GM18498 (cell line): ENCODE measurements at regions not wholly inside any gene's neighbourhood (a gene's known extent, or its start where the extent isn't known, plus 50 kb on each side); places are given as distances from the start of the nearest gene placed in this dataset.

Source experiments
- ATAC-seq: cut with Tn5 transposase; IDR thresholded peaks from one replicate; pipeline ENCODE4 v1.9.1; 2021; ENCODE audit warnings: mild to moderate bottlenecking, moderate library complexity; ENCODE audit not compliant: unreplicated experiment

- ATAC-seq: no peak
Observed at GRCh38 chr6:169843110-169843509, 91.7 kb downstream of the ERMARD start.

DNA sequence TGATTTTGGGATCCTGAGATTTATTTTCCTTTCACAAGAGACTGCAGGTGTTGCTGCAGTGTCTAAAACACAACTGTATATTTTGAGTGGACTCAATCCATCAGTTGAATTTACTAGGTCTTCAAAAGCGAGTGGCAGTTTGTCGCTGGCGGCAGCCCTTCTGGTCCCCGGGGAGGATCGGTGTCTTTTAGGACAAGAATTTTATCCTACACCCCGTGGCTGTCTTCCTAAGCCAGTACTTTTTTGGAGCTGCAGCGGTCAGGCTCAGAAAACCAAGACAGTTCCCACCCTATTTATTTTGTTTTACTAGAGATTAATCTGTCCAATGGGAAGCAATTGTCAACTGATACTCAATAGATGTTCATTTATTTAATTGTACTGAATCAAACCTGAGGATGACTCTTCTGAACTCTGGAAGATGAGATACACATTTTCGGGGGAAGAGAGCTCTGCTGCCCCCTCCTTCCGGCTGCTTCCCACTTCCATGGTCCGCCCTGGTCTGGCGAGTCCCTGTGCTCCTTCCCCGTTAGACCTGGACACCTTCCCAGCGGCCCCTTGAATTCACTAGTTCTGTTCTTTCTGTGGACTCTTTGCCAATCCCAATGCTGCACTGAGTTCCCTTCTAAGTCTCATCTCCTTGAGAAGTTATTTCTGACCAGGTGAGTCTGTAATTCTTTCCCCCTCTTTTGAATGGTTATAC, 90.6 kb downstream of the ERMARD start:
- ATAC-seq: no peak

GRCh38 chr6:169841251-169841650, 89.8 kb downstream of the ERMARD start:
- ATAC-seq: no peak

DNA sequence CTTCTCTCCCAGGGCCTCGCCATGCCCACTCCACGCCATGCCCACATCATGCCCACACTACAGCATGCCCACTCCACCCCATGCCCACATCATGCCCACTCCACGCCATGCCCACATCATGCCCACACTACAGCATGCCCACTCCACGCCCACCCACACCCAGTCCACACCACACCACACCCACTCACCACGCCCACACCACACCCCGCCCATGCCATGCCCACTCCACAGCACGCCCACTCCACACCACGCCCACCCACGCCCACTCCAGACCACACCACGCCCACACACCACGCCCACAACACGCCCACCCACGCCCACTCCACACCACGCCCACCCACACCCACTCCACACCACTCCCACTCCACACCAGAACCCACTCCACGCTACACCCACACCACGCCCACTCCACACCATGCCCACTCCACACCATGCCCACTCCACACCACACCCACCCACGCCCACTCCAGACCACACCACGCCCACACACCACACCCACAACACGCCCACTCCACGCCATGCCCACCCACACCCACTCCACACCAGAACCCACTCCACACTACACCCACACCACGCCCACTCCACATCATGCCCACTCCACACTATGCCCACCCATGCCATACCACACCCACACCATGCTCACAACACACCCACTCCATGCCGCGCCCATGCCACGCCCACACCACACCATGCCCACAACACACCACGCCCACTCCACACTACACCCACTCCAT, 88.6 kb downstream of the ERMARD start:
- no peak for ATAC-seq

DNA sequence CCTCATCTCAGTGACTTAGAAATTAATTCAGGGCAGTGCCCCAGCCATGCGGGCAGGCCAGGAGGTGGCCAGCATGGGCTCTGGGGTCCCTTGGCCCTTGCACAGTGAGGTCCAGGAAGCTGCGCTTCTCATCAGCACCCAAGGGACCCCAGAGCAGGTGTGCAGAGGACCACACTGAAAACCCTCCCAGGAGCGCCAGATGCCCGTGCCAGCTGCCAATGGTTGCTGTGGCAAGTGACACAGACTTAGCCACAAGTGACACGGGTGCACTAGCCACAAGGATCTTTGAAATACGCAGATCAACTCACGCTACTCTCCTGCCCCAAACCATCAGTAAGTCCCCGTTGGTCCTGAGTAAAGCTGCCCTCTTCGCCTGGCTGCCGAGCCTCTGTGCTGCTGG, 88.1 kb downstream of the ERMARD start:
- ATAC-seq: no peak

- ATAC-seq: no peak
Observed at GRCh38 chr6:169839029-169839481, 87.6 kb downstream of the ERMARD start.

- ATAC-seq: no peak
Observed at GRCh38 chr6:169838346-169839028, 87.1 kb downstream of the ERMARD start.

DNA sequence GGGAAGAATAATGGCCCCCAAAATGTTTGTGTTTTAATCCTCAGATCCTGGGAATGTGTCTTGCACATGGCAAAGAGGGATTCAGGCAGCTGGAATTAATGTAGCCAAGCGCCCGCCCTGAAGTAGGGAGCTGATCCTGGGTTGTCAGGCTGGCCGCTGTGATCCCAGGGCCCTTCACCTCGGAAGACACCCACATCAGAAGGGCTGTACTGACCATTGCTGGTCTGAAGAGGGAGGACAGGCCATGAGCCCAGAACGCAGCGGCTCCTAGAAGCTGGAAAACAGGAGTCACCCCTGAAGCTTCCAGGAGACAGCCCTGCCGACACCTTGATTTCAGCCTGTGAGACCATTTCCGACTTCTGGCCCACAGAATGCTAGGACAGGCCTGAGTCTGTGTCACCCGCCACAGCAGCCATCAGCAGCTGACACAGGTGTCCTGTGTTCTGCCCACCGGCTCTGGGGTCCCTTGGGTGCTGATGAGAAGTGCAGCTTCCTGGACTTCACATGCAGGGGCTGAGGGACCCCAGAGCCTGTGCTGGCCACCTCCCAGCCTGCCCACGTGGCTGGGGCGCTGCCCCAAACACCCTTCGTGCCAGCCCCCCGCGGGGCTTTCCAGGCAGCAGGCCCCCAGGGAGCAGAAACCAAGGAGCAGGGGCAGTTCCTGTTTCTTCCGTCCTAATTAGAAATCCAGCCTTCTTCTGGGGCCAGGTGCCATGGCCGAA, 86.3 kb downstream of the ERMARD start:
- ATAC-seq: no peak

DNA sequence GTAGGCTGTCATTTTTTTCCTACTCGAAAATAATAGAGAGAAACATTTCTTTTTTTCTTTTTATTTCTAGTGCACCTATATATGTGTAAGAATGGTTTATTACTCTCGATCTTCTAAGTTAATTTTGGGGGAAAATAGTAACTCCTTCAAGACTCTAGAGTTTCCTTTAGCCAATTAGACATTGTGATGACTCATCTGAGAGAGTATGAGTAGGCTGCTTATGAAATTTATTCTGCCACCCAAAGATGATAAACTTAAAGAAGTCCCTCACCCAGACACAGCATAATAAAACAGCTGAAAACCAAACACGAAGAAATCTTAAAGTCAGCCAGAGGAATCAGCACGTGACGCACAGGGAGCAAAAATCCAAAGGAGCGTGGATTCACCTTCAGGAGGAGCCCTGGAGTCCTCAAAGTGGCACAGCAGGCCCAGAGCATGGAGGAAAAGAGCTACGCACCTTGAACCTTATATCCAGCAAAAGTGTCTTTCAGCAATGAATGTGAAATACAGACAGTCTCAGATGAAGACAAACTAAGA, 81.9 kb downstream of the ERMARD start:
- ATAC-seq: no peak

DNA sequence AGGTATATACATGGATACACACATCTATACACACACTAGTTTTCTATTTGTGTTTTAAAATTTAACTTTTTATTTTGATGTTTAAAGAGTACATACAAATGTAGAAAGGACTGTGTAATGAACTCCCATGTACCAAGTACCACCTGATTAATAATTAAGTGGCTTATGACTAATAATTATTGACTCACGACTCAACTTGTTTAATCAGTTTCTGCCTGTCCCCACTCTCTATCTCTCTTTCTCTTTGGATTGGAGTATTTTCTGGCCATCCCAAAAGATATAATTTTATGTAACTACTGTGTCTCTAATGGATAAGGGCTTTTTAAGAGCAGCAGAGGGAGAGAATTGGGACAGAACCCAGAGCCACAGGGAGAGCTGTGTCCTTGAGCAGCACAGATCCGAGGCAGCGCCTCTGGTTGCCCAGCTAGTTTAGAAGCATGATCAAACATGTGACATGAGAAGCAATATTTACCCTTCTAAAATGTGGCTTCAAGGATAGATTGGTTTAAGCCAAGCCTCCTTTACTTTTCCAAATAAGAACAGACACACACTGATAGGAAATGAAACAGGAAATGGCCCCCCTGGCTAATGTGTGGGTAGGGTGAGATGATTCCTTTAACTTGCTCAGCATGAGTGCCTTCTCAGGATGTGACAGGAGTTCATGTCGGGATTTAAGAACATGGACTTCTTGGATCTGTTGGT, 81.0 kb downstream of the ERMARD start:
- ATAC-seq: no peak

DNA sequence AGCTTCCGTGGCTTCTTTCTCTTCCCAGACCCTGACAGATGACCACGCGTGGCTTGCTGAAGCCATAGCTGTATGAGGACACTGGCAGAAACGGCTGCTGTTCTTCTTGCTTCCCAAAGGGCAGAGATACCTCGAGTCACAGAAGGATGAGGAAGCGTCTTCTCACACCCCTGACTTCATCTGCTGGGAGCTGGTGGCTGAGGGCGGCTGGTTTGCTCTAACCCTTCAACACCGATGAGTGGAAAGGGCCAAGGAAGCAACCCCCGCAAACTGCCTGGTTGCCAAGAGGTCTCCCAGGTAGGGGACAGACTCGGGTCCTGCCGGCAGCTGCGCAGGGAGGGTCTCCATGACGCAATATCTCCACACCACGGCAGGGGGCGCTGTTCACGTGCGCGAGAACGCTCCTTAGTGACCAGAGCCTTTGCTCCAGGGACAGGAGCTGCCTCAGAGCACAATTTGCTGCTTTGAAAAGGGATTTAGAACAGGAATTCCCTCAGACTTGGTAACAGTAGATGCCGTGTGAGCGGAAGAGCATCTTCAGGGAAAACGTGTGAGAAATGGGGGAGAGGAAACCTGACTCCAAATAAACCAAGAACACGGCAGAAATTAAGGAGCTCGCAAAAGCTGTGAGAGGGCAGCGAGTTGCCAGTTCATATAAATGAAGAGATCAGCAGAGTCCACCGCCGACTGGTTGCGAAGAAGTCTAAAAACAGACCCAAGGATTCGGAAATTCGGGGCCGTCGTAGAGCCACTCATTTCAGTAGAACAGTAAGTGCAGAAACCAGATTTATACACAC, 80.2 kb downstream of the ERMARD start:
- no peak for ATAC-seq
